Epithelial cell of proximal tubule (primary cell): ENCODE measurements at regions not wholly inside any gene's neighbourhood (a gene's known extent, or its start where the extent isn't known, plus 50 kb on each side); places are given as distances from the start of the nearest gene placed in this dataset.

ENCODE experiments used
- DNase-seq: peaks from one replicate; pipeline ENCODE4 v3.0.0-alpha.2; 2011; ENCODE audit warnings: low read depth
- H3K4me3 ChIP-seq: 2 replicates; pipeline ENCODE4 v1.5.1; 2011; ENCODE audit warnings: low read depth, mild to moderate bottlenecking, low read length
- CTCF ChIP-seq: conservative IDR thresholded peaks from 2 replicates; pipeline ENCODE4 v1.5.1; 2012; ENCODE audit warnings: low read depth, mild to moderate bottlenecking, low read length

- no peak overlapping the region for H3K4me3 ChIP-seq
- no peak for TF ChIP-seq CTCF
- no peak for DNase-seq
These were observed 156.0 kb downstream of the KATNAL1 start for GRCh38 chr13:30151388-30151787.

GRCh38 chr13:30149248-30149647 lies 158.1 kb downstream of the KATNAL1 start:
- no peak for TF ChIP-seq CTCF
- DNase-seq = no peak
- H3K4me3 ChIP-seq = no peak overlapping the region

GRCh38 chr13:30148786-30149185 lies 158.6 kb downstream of the KATNAL1 start:
- TF ChIP-seq CTCF = no peak
- no peak overlapping the region for H3K4me3 ChIP-seq
- DNase-seq = no peak

- DNase-seq = no peak
- H3K4me3 ChIP-seq = no peak overlapping the region
- no peak for TF ChIP-seq CTCF
These were observed 159.1 kb downstream of the KATNAL1 start for GRCh38 chr13:30148171-30148754.

- DNase-seq = no peak
- no peak for TF ChIP-seq CTCF
- no peak overlapping the region for H3K4me3 ChIP-seq
These were observed 159.9 kb downstream of the KATNAL1 start for GRCh38 chr13:30147421-30147820.

GRCh38 chr13:30147015-30147414 lies 160.3 kb downstream of the KATNAL1 start:
- no peak overlapping the region for H3K4me3 ChIP-seq
- TF ChIP-seq CTCF = no peak
- DNase-seq = no peak

- no peak for DNase-seq
- H3K4me3 ChIP-seq = no peak overlapping the region
- TF ChIP-seq CTCF = no peak
These were observed 161.5 kb downstream of the KATNAL1 start for GRCh38 chr13:30145709-30146367.
